H4 (cell line): ENCODE measurements at regions not wholly inside any gene's neighbourhood (a gene's known extent, or its start where the extent isn't known, plus 50 kb on each side); places are given as distances from the start of the nearest gene placed in this dataset.

Experiments used
- DNase-seq: peaks from one replicate; pipeline ENCODE4 v3.0.0-alpha.2; 2015; ENCODE audit warnings: low spot score

DNA sequence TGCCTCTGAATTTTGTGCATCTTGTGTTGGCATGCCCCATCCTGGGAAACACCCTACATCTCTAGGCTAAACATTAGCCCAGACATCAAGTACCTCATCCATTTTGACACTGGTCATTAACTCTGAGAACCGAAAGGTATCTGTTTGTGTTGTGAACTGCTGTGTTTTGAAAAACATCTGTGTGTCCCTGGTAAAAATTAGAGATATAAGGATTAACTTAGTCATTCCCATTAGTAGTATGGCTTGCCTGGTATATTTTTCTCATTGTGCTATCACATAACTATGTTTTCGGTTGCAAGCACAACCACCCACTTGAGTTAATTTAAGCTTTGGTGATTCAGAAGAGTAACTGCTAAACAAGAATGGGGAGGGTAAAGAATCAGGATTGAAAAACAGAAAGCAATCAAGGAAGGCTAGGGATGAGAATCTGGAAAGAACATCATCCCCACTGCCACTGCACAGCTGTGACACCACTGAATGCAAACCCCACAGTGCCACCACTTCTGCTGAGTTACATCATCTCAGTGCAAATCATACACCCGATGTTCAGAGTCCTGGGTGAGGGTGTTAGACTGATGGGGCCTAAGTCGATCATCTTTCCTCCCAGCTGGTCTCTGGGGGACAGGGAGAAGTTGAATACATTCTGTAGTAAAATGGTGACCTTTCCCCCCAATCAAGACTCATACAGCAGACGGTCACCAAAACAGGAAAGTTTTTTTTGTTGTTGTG is 234.0 kb downstream of the EPHA4 start:
- DNase-seq: no peak

- DNase-seq: no peak
Observed at GRCh38 chr2:221342388-221342787, 229.7 kb downstream of the EPHA4 start.

DNA sequence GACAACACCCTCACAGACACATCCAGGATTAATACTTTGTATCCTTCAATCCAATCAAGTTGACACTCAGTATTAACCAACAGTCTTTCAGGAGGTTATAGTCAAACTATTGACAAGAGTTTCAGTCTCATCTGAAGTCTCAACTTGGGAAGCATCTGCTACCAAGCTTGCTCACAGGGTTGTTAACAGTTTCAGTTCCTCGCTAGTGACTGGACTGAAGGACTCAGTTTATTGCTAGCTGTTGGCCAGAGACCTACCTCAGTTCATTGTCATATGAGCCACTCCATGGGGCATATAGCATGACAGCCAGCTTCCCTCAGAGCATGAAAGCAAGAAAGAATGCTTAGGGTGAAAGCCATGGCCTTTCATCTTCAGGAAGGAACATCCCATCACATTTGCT is 228.6 kb downstream of the EPHA4 start:
- DNase-seq: no peak

GRCh38 chr2:221345516-221345915 is 226.6 kb downstream of the EPHA4 start:
- DNase-seq: no peak

- no peak for DNase-seq
Observed at GRCh38 chr2:221346411-221346810, 225.7 kb downstream of the EPHA4 start.

GRCh38 chr2:221347471-221347870 is 224.6 kb downstream of the EPHA4 start:
- no peak for DNase-seq

- no peak for DNase-seq
Observed at GRCh38 chr2:221350616-221351015, 221.5 kb downstream of the EPHA4 start.

DNA sequence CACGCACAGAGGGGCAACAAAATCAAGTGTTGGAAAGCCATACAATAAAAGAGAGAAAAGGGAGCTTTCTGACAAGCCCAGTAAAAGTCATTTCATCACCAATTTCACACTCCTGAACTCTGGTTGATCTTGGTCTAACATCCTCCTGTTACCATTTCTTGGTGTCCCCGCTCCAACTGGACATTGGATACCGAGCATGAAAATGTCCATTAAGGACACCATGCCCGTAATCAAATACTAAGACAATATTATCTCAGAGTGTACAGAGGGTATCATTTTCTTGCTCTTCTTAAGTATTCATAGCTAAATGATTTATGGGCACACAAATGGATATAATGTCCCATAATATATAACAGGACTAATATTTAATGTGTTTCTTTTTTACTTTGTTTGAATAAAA is 218.9 kb downstream of the EPHA4 start:
- no peak for DNase-seq

DNA sequence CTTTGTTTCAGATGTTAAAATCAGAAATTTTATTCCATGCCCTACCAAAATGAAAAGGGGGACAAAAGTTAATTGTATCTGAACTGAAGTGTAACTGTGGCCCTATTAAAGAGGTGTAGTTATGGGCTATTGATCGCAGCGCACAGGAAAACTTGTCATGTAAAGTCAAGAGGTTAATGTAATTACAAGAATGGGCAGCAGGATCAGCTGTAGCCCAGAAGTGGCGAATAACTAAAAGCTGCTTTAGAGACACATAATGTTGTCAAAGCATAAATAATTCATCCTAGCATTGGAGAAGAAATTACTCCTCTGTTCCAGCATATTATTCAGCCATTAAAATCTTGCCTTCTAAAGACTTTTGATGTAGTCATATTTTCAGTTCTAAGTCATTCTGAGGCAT is 211.8 kb downstream of the EPHA4 start:
- DNase-seq: no peak

DNA sequence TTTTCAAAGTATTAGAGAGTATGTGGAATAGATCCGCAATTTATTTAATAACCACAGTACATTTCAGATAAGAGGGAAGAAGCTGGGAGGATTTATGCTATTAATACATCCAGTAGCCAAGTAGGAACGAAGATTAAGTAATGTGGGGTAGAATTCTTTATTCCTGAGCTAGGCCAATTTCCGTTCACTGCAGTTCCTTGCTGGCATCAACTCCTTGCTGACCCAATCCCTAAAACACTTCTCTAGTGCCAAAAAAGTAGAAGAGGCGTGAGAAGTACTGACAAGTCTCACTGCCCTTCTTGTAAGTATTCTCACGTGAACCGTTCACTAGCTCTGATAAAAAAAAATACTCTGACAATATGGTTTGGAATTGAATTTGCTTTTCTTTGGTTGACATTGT is 211.4 kb downstream of the EPHA4 start:
- no peak for DNase-seq

DNA sequence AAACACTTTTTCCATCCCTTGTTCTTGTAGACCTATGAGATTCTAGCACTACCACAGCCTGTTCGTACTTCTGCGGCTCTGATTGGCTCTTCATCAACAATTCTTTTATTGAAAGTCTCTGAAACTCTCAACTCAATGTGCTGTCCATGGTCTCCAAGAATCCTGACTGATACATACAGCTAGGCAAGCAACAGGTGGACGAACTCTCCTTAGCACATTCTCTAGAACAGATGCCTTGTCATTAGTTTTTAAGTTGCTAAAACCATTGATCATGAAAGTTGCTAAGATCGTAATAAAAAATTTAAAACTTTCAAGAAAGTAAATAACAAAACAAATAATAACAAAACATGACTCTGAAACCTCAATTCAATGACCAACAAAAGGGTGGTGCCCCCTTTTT is 210.5 kb downstream of the EPHA4 start:
- no peak for DNase-seq

DNA sequence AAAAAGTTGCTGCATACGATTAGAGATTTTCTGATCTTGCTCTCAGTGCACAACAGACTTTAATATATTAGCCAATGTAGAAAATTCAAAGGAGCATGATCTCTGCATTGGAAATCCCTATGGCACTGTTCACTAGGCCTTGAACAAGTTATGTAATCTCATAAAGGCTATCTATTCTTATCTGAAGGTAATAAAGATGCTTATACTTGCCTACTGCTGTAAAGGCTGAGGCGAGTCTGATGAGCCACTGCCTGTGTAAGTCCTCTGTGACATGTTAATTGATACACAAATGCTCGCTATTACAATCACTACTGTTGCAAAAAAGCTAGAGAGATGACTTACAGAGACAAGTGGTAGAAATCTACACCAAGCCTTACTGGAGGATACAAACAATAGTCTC is 207.4 kb downstream of the EPHA4 start:
- DNase-seq: no peak
